SU-DHL-6 (cell line): ENCODE measurements at regions not wholly inside any gene's neighbourhood (a gene's known extent, or its start where the extent isn't known, plus 50 kb on each side); places are given as distances from the start of the nearest gene placed in this dataset.

Experiments
- H2AFZ ChIP-seq: fragments of 200-600 bp; sonication (generic); 2 replicates; pipeline ENCODE4 v1.6.1; 2014; ENCODE audit warnings: low read depth, mild to moderate bottlenecking, moderate library complexity, mixed read lengths, antibody characterized with exemption, low read length; ENCODE audit not compliant: severe bottlenecking
- H3F3A ChIP-seq: fragments of 200-600 bp; shearing (Covaris generic); 2 replicates; pipeline ENCODE4 v1.6.0; 2016; ENCODE audit warnings: antibody characterized with exemption, mild to moderate bottlenecking; ENCODE audit not compliant: insufficient read depth
- H3K27ac ChIP-seq: fragments of 200-600 bp; sonication (generic); 2 replicates; pipeline ENCODE4 v1.5.1; 2016; ENCODE audit warnings: low read depth, mild to moderate bottlenecking, low read length, moderate library complexity, mixed read lengths
- H3K27me3 ChIP-seq: fragments of 200-600 bp; sonication (generic), shearing (Covaris generic); 2 replicates; pipeline ENCODE4 v1.6.0; 2014; ENCODE audit warnings: mild to moderate bottlenecking, low read length
- H3K36me3 ChIP-seq: fragments of 200-600 bp; sonication (generic); 2 replicates; pipeline ENCODE4 v1.6.1; 2014; ENCODE audit warnings: mild to moderate bottlenecking, low read length, mixed read lengths
- H3K4me2 ChIP-seq: fragments of 300-600, 200-600 bp; shearing (Covaris generic), sonication (generic); 2 replicates; pipeline ENCODE4 v1.6.0; 2014; ENCODE audit warnings: low read length, low read depth, mild to moderate bottlenecking; ENCODE audit not compliant: poor library complexity, severe bottlenecking
- H3K4me3 ChIP-seq: fragments of 200-600 bp; sonication (generic); 2 replicates; pipeline ENCODE4 v1.5.1; 2014; ENCODE audit warnings: antibody characterized with exemption, low read length, mild to moderate bottlenecking, mixed read lengths; ENCODE audit not compliant: insufficient read depth, poor library complexity, severe bottlenecking
- H3K79me2 ChIP-seq: fragments of 200-600 bp; sonication (generic); 2 replicates; pipeline ENCODE4 v1.6.1; 2014; ENCODE audit warnings: mild to moderate bottlenecking, low read length, moderate library complexity; ENCODE audit not compliant: insufficient read depth
- H3K9ac ChIP-seq: fragments of 200-600 bp; sonication (generic); 2 replicates; pipeline ENCODE4 v1.7.0; 2014; ENCODE audit warnings: mild to moderate bottlenecking, low read length
- H3K9me2 ChIP-seq: fragments of 200-600 bp; sonication (generic); replicated peaks from 2 replicates; pipeline ENCODE4 v1.6.1; 2014; ENCODE audit warnings: low read length; ENCODE audit not compliant: insufficient read depth
- H3K9me3 ChIP-seq: fragments of 200-600 bp; sonication (generic); 2 replicates; pipeline ENCODE4 v1.6.1; 2014; ENCODE audit warnings: low read length, mixed read lengths; ENCODE audit not compliant: insufficient read depth
- H4K20me1 ChIP-seq: fragments of 200-600 bp; sonication (generic); 2 replicates; pipeline ENCODE4 v1.6.1; 2014; ENCODE audit warnings: low read depth, mild to moderate bottlenecking, antibody characterized with exemption, low read length, moderate library complexity, mixed read lengths
- EZH2phosphoT487 ChIP-seq: fragments of 200-600 bp; sonication (generic), shearing (Covaris generic); conservative IDR thresholded peaks from 2 replicates; pipeline ENCODE4 v1.6.1; 2018; ENCODE audit warnings: mild to moderate bottlenecking, antibody characterized with exemption, low read length, moderate library complexity, mixed read lengths
- TF ChIP-seq, protein P1 (sequence below): fragments of 200-600 bp; sonication (generic); IDR thresholded peaks from one replicate; pipeline ENCODE4 v1.5.1; 2017; ENCODE audit warnings: antibody characterized with exemption, mild to moderate bottlenecking, low read length, moderate library complexity; ENCODE audit not compliant: insufficient read depth, poor library complexity, severe bottlenecking

DNA sequence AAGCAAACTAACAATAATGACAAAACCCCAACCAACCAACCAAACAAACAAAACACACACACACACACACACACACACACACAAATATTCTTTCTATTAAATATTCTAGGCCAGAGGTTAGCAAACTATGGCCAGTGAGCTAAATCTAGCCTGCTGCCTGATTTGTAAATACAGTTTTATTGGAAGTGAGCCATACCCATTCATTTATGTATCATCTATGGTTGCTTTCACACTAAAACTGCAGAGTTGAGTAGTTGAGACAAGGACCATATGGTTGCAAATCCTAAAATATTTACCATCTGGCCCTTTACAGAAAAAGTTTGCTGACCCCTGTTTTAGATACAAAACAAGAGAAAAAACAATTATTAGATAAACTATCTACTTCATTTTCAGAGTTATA lies 620.5 kb upstream of the SEMA6A start:
- H3K4me3 ChIP-seq, result no peak overlapping the region
- no peaks in the 10 kb centered on the region for H3K9me3 ChIP-seq
- H3F3A ChIP-seq, result no peaks in the 10 kb centered on the region
- H3K4me2 ChIP-seq, result no peak overlapping the region
- no peaks in the 10 kb centered on the region for H3K9me2 ChIP-seq
- no peak overlapping the region for H2AFZ ChIP-seq
- no peaks in the 10 kb centered on the region for H3K79me2 ChIP-seq
- H4K20me1 ChIP-seq, result no peaks in the 10 kb centered on the region
- H3K27me3 ChIP-seq, result no peaks in the 10 kb centered on the region
- H3K27ac ChIP-seq, result no peak overlapping the region
- no peak for TF ChIP-seq EZH2phosphoT487
- TF ChIP-seq, protein P1, sequence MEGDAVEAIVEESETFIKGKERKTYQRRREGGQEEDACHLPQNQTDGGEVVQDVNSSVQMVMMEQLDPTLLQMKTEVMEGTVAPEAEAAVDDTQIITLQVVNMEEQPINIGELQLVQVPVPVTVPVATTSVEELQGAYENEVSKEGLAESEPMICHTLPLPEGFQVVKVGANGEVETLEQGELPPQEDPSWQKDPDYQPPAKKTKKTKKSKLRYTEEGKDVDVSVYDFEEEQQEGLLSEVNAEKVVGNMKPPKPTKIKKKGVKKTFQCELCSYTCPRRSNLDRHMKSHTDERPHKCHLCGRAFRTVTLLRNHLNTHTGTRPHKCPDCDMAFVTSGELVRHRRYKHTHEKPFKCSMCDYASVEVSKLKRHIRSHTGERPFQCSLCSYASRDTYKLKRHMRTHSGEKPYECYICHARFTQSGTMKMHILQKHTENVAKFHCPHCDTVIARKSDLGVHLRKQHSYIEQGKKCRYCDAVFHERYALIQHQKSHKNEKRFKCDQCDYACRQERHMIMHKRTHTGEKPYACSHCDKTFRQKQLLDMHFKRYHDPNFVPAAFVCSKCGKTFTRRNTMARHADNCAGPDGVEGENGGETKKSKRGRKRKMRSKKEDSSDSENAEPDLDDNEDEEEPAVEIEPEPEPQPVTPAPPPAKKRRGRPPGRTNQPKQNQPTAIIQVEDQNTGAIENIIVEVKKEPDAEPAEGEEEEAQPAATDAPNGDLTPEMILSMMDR, result no peak
- H3K9ac ChIP-seq, result no peak overlapping the region
- no peaks in the 10 kb centered on the region for H3K36me3 ChIP-seq

DNA sequence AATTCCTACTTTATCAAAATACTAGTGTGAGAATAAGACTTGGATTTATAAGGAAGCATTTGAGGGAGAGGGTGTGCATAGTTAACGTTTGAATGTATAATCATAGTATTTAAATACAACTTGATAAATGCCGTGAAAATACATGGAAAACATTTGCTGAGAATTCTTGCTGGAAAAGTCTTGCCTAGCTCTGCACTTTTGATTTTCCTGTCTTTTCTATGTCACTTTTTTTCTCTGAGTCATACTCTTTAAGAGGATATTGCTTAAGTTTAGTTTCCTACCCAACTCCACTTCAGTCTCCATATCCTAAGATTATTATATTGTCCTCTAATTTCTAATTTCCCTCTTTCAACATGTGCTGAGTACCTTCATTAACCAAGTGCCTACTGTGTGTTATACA lies 616.6 kb upstream of the SEMA6A start:
- Histone ChIP-seq H3F3A (no peaks in the 10 kb centered on the region), H3K36me3 (no peaks in the 10 kb centered on the region), H3K9me3 (no peaks in the 10 kb centered on the region), H3K4me3 (no peak overlapping the region), H2AFZ (no peak overlapping the region), H3K79me2 (no peaks in the 10 kb centered on the region), H3K27me3 (no peaks in the 10 kb centered on the region), H3K4me2 (no peak overlapping the region), H3K27ac (no peak overlapping the region), H4K20me1 (no peaks in the 10 kb centered on the region), H3K9me2 (no peaks in the 10 kb centered on the region), H3K9ac (no peak overlapping the region)
- TF ChIP-seq, protein P1, result no peak
- no peak for TF ChIP-seq EZH2phosphoT487

DNA sequence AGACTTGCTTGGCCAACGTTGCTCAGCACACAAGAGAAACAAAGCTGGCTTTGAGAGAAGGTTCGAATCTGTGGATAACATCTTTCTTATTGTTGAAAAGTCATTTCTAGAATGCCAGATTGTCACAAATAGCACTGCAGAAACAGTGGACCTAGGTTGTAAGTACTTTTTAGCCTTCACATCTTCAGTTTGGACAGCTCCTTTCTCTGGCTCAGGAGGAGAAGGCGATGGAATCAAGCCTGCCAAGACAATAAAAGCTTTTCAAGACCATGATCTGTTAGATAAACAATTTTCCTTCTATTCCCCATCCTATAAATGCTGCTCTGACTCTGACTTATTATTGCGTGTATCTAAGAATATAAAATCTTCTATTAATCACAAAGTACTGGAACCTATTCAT lies 615.2 kb upstream of the SEMA6A start:
- no peak for TF ChIP-seq EZH2phosphoT487
- TF ChIP-seq, protein P1, result no peak
- no peaks in the 10 kb centered on the region for H4K20me1 ChIP-seq

DNA sequence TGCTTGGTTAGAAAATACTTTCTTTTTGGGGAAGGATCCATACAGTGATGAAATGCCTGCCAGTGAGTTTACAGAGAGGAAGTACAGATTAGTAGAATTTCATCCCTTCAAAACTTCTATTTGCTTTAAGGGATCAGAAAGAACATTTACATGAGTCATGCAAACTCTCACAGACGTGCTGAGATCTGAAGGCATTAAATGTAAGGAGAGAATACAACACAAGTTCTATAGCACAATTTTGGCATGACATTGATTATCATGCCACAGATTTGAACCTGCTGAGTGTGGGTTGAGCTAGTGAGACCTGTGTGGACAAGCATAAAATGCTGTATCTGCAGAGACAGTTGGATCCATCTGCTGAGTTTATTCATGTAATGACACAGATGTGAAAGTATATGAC lies 613.6 kb upstream of the SEMA6A start:
- Histone ChIP-seq H3K9me3 (no peaks in the 10 kb centered on the region), H3K9ac (no peak overlapping the region), H3K36me3 (no peaks in the 10 kb centered on the region), H4K20me1 (no peaks in the 10 kb centered on the region), H2AFZ (no peak overlapping the region), H3K4me2 (no peak overlapping the region), H3K4me3 (no peak overlapping the region), H3K79me2 (no peaks in the 10 kb centered on the region), H3F3A (no peaks in the 10 kb centered on the region), H3K27me3 (no peaks in the 10 kb centered on the region), H3K9me2 (no peaks in the 10 kb centered on the region), H3K27ac (no peak overlapping the region)
- TF ChIP-seq, protein P1, result no peak
- no peak for TF ChIP-seq EZH2phosphoT487

More for the DNA sequence above, 615.2 kb upstream of the SEMA6A start:
- Histone ChIP-seq H3K9ac (no peak overlapping the region), H3K4me2 (no peak overlapping the region), H3F3A (no peaks in the 10 kb centered on the region), H3K36me3 (no peaks in the 10 kb centered on the region), H3K27ac (no peak overlapping the region), H3K9me2 (no peaks in the 10 kb centered on the region), H3K9me3 (no peaks in the 10 kb centered on the region), H3K79me2 (no peaks in the 10 kb centered on the region), H2AFZ (no peak overlapping the region), H3K4me3 (no peak overlapping the region), H3K27me3 (no peaks in the 10 kb centered on the region)
